Endothelial cell of umbilical vein (primary cell): ENCODE measurements at regions not wholly inside any gene's neighbourhood (a gene's known extent, or its start where the extent isn't known, plus 50 kb on each side); places are given as distances from the start of the nearest gene placed in this dataset.

Experiments used
- BruUV-seq: library from RNA; stranded (reverse); fragments of 400-500 nt; replicated peaks from 2 replicates; lab custom pipeline; 2021; lab: Mats Ljungman, UMichigan
- CTCF ChIA-PET: fragments of 300-600, 350-600 bp; sonication (Branson Sonifier 250); formaldehyde crosslinking; loops from one replicate; lab custom pipeline; 2021; ENCODE audit warnings: antibody characterized with exemption, inconsistent platforms; lab: Charles Lee
- POLR2A ChIA-PET: fragments of 300-600, 350-600 bp; sonication (Branson Sonifier 250); formaldehyde crosslinking; loops from one replicate; lab custom pipeline; 2021; ENCODE audit warnings: antibody characterized with exemption, inconsistent platforms; lab: Charles Lee
- DNase-seq: peaks from one replicate; pipeline ENCODE4 v3.0.0-alpha.2; 2011; ENCODE audit warnings: low read depth, low spot score
- FAIRE-seq: peaks from 2 replicates; lab custom pipeline; 2011; peaks lifted over from hg19 to GRCh38; lab: Jason Lieb, UNC
- H2AFZ ChIP-seq: 2 replicates; pipeline ENCODE4 v1.6.0; 2012; ENCODE audit warnings: low read depth, low read length, control low read depth, inconsistent platforms
- H3K27ac ChIP-seq: 2 replicates; pipeline ENCODE4 v1.5.1; 2011; ENCODE audit warnings: low read depth, mild to moderate bottlenecking, control low read depth, low read length, moderate library complexity; ENCODE audit not compliant: insufficient read depth
- H3K27me3 ChIP-seq, 2 experiments: 2 replicates each; pipeline versions ENCODE4 v1.6.0 to v1.6.1; 2011; ENCODE audit warnings: low read length in 2 of 2, mixed read lengths in 1 of 2; ENCODE audit not compliant: control insufficient read depth in 2 of 2, insufficient read depth in 2 of 2
- H3K36me3 ChIP-seq, 2 experiments: 2 replicates in 1 of 2; 3 replicates in 1 of 2; pipeline ENCODE4 v1.5.1; 2011; ENCODE audit warnings: low read length in 2 of 2, mild to moderate bottlenecking in 1 of 2, moderate library complexity in 1 of 2; ENCODE audit not compliant: control insufficient read depth in 2 of 2, insufficient read depth in 2 of 2; ENCODE audit errors: extremely low read depth in 1 of 2
- H3K4me1 ChIP-seq: 3 replicates; pipeline ENCODE4 v1.5.1; 2011; ENCODE audit warnings: mild to moderate bottlenecking, low read length; ENCODE audit not compliant: control insufficient read depth, insufficient read depth; ENCODE audit errors: extremely low read depth
- H3K4me2 ChIP-seq: 2 replicates; pipeline ENCODE4 v1.6.1; 2011; ENCODE audit warnings: low read length, control low read depth, mixed read lengths; ENCODE audit not compliant: insufficient read depth
- H3K4me3 ChIP-seq, 3 experiments: fragments of 200-600 bp in 1 of 3; sonication (generic), shearing (Covaris generic) in 1 of 3; replicated peaks in 1 of 3; 2 replicates each; pipeline ENCODE4 v1.5.1; 2011 to 2016; ENCODE audit warnings: control low read depth in 3 of 3, low read length in 3 of 3, mild to moderate bottlenecking in 2 of 3, inconsistent platforms in 1 of 3, low read depth in 1 of 3, moderate library complexity in 1 of 3; ENCODE audit not compliant: insufficient read depth in 1 of 3
- H3K79me2 ChIP-seq: 2 replicates; pipeline ENCODE4 v1.6.0; 2012; ENCODE audit warnings: low read length, inconsistent platforms; ENCODE audit not compliant: control insufficient read depth, insufficient read depth
- H3K9ac ChIP-seq: replicated peaks from 2 replicates; pipeline ENCODE3; 2011; ENCODE audit warnings: low read length, control low read depth; ENCODE audit not compliant: insufficient read depth; ENCODE audit errors: extremely low read depth
- H3K9me1 ChIP-seq: replicated peaks from 3 replicates; pipeline ENCODE4 v1.6.0; 2011; ENCODE audit warnings: mild to moderate bottlenecking, low read length; ENCODE audit not compliant: control insufficient read depth, insufficient read depth; ENCODE audit errors: extremely low read depth
- H3K9me3 ChIP-seq: replicated peaks from 2 replicates; pipeline ENCODE4 v1.5.1; 2012; ENCODE audit warnings: low read length, inconsistent platforms; ENCODE audit not compliant: control insufficient read depth, insufficient read depth
- H4K20me1 ChIP-seq: replicated peaks from 2 replicates; pipeline ENCODE3; 2011; ENCODE audit warnings: mild to moderate bottlenecking, low read length; ENCODE audit not compliant: control insufficient read depth, insufficient read depth; ENCODE audit errors: extremely low read depth
- EZH2 ChIP-seq: IDR thresholded peaks from 2 replicates; pipeline ENCODE4 v1.6.1; 2012; ENCODE audit warnings: borderline replicate concordance, low read depth, mild to moderate bottlenecking, moderate library complexity, low read length, inconsistent platforms; ENCODE audit not compliant: severe bottlenecking
- FOS ChIP-seq: IDR thresholded peaks from 2 replicates; pipeline ENCODE4 v1.6.1; 2011; ENCODE audit warnings: mild to moderate bottlenecking, low read length, moderate library complexity, borderline replicate concordance; ENCODE audit not compliant: insufficient read depth
- GATA2 ChIP-seq: IDR thresholded peaks from 2 replicates; pipeline ENCODE4 v1.7.0; 2011; ENCODE audit warnings: low read depth, mild to moderate bottlenecking, moderate library complexity, mixed read lengths, low read length; ENCODE audit not compliant: insufficient read length, insufficient read depth
- JUN ChIP-seq: IDR thresholded peaks from 2 replicates; pipeline ENCODE4 v1.6.1; 2011; ENCODE audit warnings: borderline replicate concordance, low read depth; ENCODE audit not compliant: insufficient read length, insufficient read depth
- MYC ChIP-seq: IDR thresholded peaks from one replicate; pipeline ENCODE4 v1.6.1; 2011; ENCODE audit warnings: mild to moderate bottlenecking, low read depth, low read length
- POLR2A ChIP-seq: IDR thresholded peaks from 2 replicates; pipeline ENCODE4 v1.6.1; 2012; ENCODE audit warnings: low read depth, mild to moderate bottlenecking, control low read depth, low read length
- POLR2AphosphoS5 ChIP-seq: IDR thresholded peaks from 2 replicates; pipeline ENCODE4 v1.6.1; 2012; ENCODE audit warnings: low read depth, mild to moderate bottlenecking, control low read depth, low read length, moderate library complexity; ENCODE audit not compliant: insufficient read depth
- dilution Hi-C: fragments of 300-500 bp; cut with MboI; formaldehyde crosslinking; loops from one replicate; pipeline ENCODE4 v1.15.0; 2019; ENCODE audit warnings: low sequenced_read_pairs; ENCODE audit not compliant: extremely low pct_ligation_motif_present
- intact Hi-C: fragments of 100-400 bp; cut with micrococcal nuclease; formaldehyde crosslinking; loops from one replicate; pipeline ENCODE4 v1.10.0; 2022
- TF ChIP-seq, protein P1 (sequence below), 2 donors: IDR thresholded peaks; 1 replicate in 1 of 2; 2 replicates in 1 of 2; pipeline ENCODE4 v1.5.1; 2011; ENCODE audit warnings: low read length in 2 of 2, mild to moderate bottlenecking in 2 of 2, moderate library complexity in 2 of 2, control low read depth in 1 of 2, inconsistent platforms in 1 of 2, low read depth in 1 of 2; ENCODE audit not compliant: insufficient read depth in 1 of 2; ENCODE audit errors: extremely low read depth in 1 of 2
- TF ChIP-seq, protein P2 (sequence below): IDR thresholded peaks from 2 replicates; pipeline ENCODE4 v1.6.1; 2011; ENCODE audit not compliant: insufficient read depth, insufficient read length

DNA sequence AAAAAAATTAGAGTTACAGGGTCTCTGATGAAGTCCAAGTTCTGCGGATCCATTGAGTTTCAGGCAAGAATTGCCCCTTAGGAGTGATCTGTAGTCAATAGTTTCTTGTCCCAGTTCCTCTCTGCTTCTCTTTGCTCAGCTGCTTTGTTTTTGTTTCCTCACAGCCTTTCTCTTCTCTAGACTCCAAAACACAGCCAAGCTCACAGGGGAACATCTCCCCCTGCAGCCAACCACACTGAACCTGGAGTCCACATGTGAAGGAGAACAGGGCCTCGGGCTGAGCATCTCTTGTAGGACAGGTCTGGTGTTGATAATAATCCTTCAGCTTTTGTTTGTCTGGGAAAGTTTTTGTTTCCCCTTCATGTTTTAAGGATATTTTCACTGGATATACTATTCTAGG, 202.6 kb upstream of the ATP10A start:
- FAIRE-seq (no peak), DNase-seq (no peak)
- Histone ChIP-seq H2AFZ (no peak overlapping the region), H3K9me1 (no peaks in the 10 kb centered on the region), H3K27me3 (no peaks in the 10 kb centered on the region), H3K36me3 (no peaks in the 10 kb centered on the region), H3K4me2 (no peak overlapping the region), H3K9ac (no peak overlapping the region), H3K4me3 (no peak overlapping the region), H3K27ac (no peak overlapping the region), H3K79me2 (no peaks in the 10 kb centered on the region), H3K4me1 (no peaks in the 10 kb centered on the region), H4K20me1 (no peaks in the 10 kb centered on the region), H3K9me3 (peaks cover 2% of the 10 kb centered on the region)
- CTCF ChIA-PET = no interaction called here
- POLR2A ChIA-PET = no interaction called here
- BruUV-seq = no TSS peak
- intact Hi-C loops (no loop called here), dilution Hi-C loops (no loop called here)
- TF ChIP-seq GATA2 (no peak), FOS (no peak), EZH2 (no peak), MYC (no peak), POLR2A (no peak), POLR2AphosphoS5 (no peak), JUN (no peak)
- TF ChIP-seq, protein P1, sequence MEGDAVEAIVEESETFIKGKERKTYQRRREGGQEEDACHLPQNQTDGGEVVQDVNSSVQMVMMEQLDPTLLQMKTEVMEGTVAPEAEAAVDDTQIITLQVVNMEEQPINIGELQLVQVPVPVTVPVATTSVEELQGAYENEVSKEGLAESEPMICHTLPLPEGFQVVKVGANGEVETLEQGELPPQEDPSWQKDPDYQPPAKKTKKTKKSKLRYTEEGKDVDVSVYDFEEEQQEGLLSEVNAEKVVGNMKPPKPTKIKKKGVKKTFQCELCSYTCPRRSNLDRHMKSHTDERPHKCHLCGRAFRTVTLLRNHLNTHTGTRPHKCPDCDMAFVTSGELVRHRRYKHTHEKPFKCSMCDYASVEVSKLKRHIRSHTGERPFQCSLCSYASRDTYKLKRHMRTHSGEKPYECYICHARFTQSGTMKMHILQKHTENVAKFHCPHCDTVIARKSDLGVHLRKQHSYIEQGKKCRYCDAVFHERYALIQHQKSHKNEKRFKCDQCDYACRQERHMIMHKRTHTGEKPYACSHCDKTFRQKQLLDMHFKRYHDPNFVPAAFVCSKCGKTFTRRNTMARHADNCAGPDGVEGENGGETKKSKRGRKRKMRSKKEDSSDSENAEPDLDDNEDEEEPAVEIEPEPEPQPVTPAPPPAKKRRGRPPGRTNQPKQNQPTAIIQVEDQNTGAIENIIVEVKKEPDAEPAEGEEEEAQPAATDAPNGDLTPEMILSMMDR (IDR thresholded peaks at IDR 0.05; ENCODE audit: extremely low read depth in 1 of 2, insufficient read depth in 1 of 2, low read depth in 1 of 2, low read length in 2 of 2) = no peak
- TF ChIP-seq, protein P2, sequence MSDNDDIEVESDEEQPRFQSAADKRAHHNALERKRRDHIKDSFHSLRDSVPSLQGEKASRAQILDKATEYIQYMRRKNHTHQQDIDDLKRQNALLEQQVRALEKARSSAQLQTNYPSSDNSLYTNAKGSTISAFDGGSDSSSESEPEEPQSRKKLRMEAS = no peak
